Neural cell (in vitro differentiated cells): ENCODE measurements at regions not wholly inside any gene's neighbourhood (a gene's known extent, or its start where the extent isn't known, plus 50 kb on each side); places are given as distances from the start of the nearest gene placed in this dataset.

ENCODE experiments used
- CTCF ChIP-seq: fragments of 450-650 bp; IDR thresholded peaks from 2 replicates; pipeline ENCODE4 v1.5.1; 2014; ENCODE audit warnings: antibody characterized with exemption, mild to moderate bottlenecking, moderate library complexity; ENCODE audit not compliant: poor library complexity, severe bottlenecking
- EP300 ChIP-seq: fragments of 450-650 bp; conservative IDR thresholded peaks from 2 replicates; pipeline ENCODE4 v1.6.1; 2014; ENCODE audit warnings: antibody characterized with exemption, mild to moderate bottlenecking, moderate library complexity; ENCODE audit not compliant: poor library complexity, severe bottlenecking
- EZH2 ChIP-seq: fragments of 200-600, 300-800 bp; shearing (Covaris generic), sonication (generic); IDR thresholded peaks from 2 replicates; pipeline ENCODE4 v1.6.1; 2014; ENCODE audit warnings: antibody characterized with exemption, low read length, borderline replicate concordance, mild to moderate bottlenecking; ENCODE audit not compliant: insufficient read depth, poor library complexity, severe bottlenecking
- MXI1 ChIP-seq: fragments of 450-650 bp; conservative IDR thresholded peaks from 2 replicates; pipeline ENCODE4 v1.6.1; 2014; ENCODE audit warnings: antibody characterized with exemption, mild to moderate bottlenecking; ENCODE audit not compliant: poor library complexity, severe bottlenecking
- POLR2AphosphoS5 ChIP-seq: IDR thresholded peaks from 2 replicates; pipeline ENCODE4 v1.6.1; 2012
- RAD21 ChIP-seq: fragments of 450-650 bp; conservative IDR thresholded peaks from 2 replicates; pipeline ENCODE4 v1.6.1; 2014; ENCODE audit warnings: antibody characterized with exemption, mild to moderate bottlenecking, moderate library complexity
- REST ChIP-seq: IDR thresholded peaks from 2 replicates; pipeline ENCODE4 v1.6.1; 2012; ENCODE audit warnings: borderline replicate concordance
- SMC3 ChIP-seq: fragments of 450-650 bp; conservative IDR thresholded peaks from 2 replicates; pipeline ENCODE4 v1.6.1; 2014; ENCODE audit warnings: antibody characterized with exemption, mild to moderate bottlenecking, moderate library complexity; ENCODE audit not compliant: poor library complexity
- TAF1 ChIP-seq: IDR thresholded peaks from 2 replicates; pipeline ENCODE4 v1.6.1; 2012; ENCODE audit warnings: low read depth

GRCh38 chr2:120666433-120666832 lies 69.2 kb upstream of the GLI2 start:
- TF ChIP-seq POLR2AphosphoS5 = no peak
- no peak for TF ChIP-seq REST
- TF ChIP-seq EP300 = no peak
- no peak for TF ChIP-seq CTCF
- no peak for TF ChIP-seq EZH2
- no peak for TF ChIP-seq RAD21
- no peak for TF ChIP-seq TAF1
- TF ChIP-seq SMC3 = no peak
- no peak for TF ChIP-seq MXI1
